Lower leg skin (tissue), 3 donors: ENCODE measurements at regions not wholly inside any gene's neighbourhood (a gene's known extent, or its start where the extent isn't known, plus 50 kb on each side); places are given as distances from the start of the nearest gene placed in this dataset.

Experiments
- CTCF ChIP-seq, 3 donors: fragments of 450-650 bp; IDR thresholded peaks; one replicate each; pipeline ENCODE4 v1.5.1; 2016; ENCODE audit warnings: antibody characterized with exemption in 3 of 3, mild to moderate bottlenecking in 3 of 3, moderate library complexity in 2 of 3
- POLR2A ChIP-seq, 2 donors: fragments of 450-650 bp; IDR thresholded peaks; one replicate each; pipeline ENCODE4 v1.6.1; 2016 to 2017; ENCODE audit warnings: antibody characterized with exemption in 2 of 2, mild to moderate bottlenecking in 1 of 2, moderate library complexity in 1 of 2

- no peak for TF ChIP-seq CTCF (IDR thresholded peaks at IDR 0.05)
- TF ChIP-seq POLR2A (IDR thresholded peaks at IDR 0.05): no peak
Measured at GRCh38 chr3:95343228-95343627, 1280.4 kb downstream of the NSUN3 start.
